Ovary (tissue), 7 donors: ENCODE measurements at regions not wholly inside any gene's neighbourhood (a gene's known extent, or its start where the extent isn't known, plus 50 kb on each side); places are given as distances from the start of the nearest gene placed in this dataset.

ENCODE experiments used
- DNase-seq, 5 donors: peaks; one replicate each; pipeline ENCODE4 v3.0.0-alpha.2; 2019 to 2020
- H3K27ac ChIP-seq, 2 donors: fragments of 200-600 bp; one replicate each; pipeline versions ENCODE4 v1.5.1 to v1.8.0; 2019 to 2022
- H3K27me3 ChIP-seq: fragments of 200-600 bp; one replicate; pipeline ENCODE4 v1.8.0; 2022
- H3K36me3 ChIP-seq: fragments of 200-600 bp; sonication (generic); one replicate; pipeline ENCODE4 v1.5.1; 2019
- H3K4me1 ChIP-seq: one replicate; pipeline ENCODE4 v1.8.1; 2013; ENCODE audit warnings: mild to moderate bottlenecking, moderate library complexity; ENCODE audit not compliant: insufficient read depth
- H3K4me3 ChIP-seq: fragments of 200-600 bp; sonication (generic); one replicate; pipeline ENCODE4 v1.5.1; 2017
- H3K9me3 ChIP-seq, 2 donors: fragments of 200-600 bp in 1 of 2; sonication (generic) in 1 of 2; one replicate each; pipeline versions ENCODE4 v1.5.1 to v1.8.1; 2013 to 2019; ENCODE audit warnings: mild to moderate bottlenecking in 1 of 2, moderate library complexity in 1 of 2
- CTCF ChIP-seq, 3 donors: fragments of 450-650 bp in 2 of 3; fragments of 200-600 bp in 1 of 3; IDR thresholded peaks; one replicate each; pipeline versions ENCODE4 v1.5.1 to v1.8.0; 2016 to 2022; ENCODE audit warnings: antibody characterized with exemption in 3 of 3, mild to moderate bottlenecking in 1 of 3
- EP300 ChIP-seq: sonication (generic); formaldehyde crosslinking; IDR thresholded peaks from one replicate; pipeline ENCODE4 v1.6.1; 2017; ENCODE audit warnings: antibody characterized with exemption
- POLR2A ChIP-seq: fragments of 450-650 bp; IDR thresholded peaks from one replicate; pipeline ENCODE4 v1.6.1; 2017; ENCODE audit warnings: antibody characterized with exemption, mild to moderate bottlenecking, moderate library complexity
- WGBS, 3 donors: extraction: QIAGEN DNeasy Blood & Tissue Kit in 1 of 3; methylation state at CpG; one replicate each; pipeline versions ENCODE4 v1.1.5 to v1.1.7; 2013 to 2017; 5-methylcytosine and 5-hydroxymethylcytosine counted together
- intact Hi-C, 4 donors: fragments of 100-400 bp; cut with DNase I; formaldehyde crosslinking; loops; one replicate each; pipeline versions ENCODE4 v1.11.0 to v1.15.1; 2022 to 2023
- donor health status: DM: no; HTN: no; CAD: no; lungs with moderate emphysema.
- donor health status: DM: no; HTN: no; CAD: no.
- donor health status: Bipolar disorder and iron deficiency.
- donor health status: DM: no; HTN: no; CAD: no.
- donor health status: DM: yes; HTN: yes; CAD: no.

- Histone ChIP-seq H3K36me3 (no peaks in the 10 kb centered on the region), H3K4me1 (no peaks in the 10 kb centered on the region), H3K27ac (no peak overlapping the region), H3K27me3 (no peaks in the 10 kb centered on the region), H3K9me3 (no peaks in the 10 kb centered on the region), H3K4me3 (no peak overlapping the region)
- TF ChIP-seq CTCF (IDR thresholded peaks at IDR 0.05) (no peak), EP300 (no peak), POLR2A (no peak)
- WGBS, 3 donors = 59 to 75% (median 74%) methylated on average over 1 of the region's 1 CpG
- no peak for DNase-seq
- intact Hi-C loops = no loop called here
These were observed 696.8 kb upstream of the NCAM2 start for GRCh38 chr21:20301395-20301794.

GRCh38 chr21:20302084-20302483, 696.1 kb upstream of the NCAM2 start:
- Histone ChIP-seq H3K4me1 (no peaks in the 10 kb centered on the region), H3K36me3 (no peaks in the 10 kb centered on the region), H3K27ac (no peak overlapping the region), H3K9me3 (no peaks in the 10 kb centered on the region), H3K4me3 (no peak overlapping the region), H3K27me3 (no peaks in the 10 kb centered on the region)
- WGBS, 3 donors = 55 to 81% (median 80%) methylated on average over 6 of the region's 6 CpGs
- no peak for DNase-seq
- TF ChIP-seq POLR2A (no peak), EP300 (no peak), CTCF (IDR thresholded peaks at IDR 0.05) (no peak)
- intact Hi-C loops = no loop called here

GRCh38 chr21:20306836-20307235, 691.4 kb upstream of the NCAM2 start:
- intact Hi-C loops = no loop called here
- TF ChIP-seq CTCF (IDR thresholded peaks at IDR 0.05) = no peak
- TF ChIP-seq POLR2A = no peak
- no peak for TF ChIP-seq EP300
- DNase-seq = no peak
- Histone ChIP-seq H3K4me3 (no peak overlapping the region), H3K4me1 (no peaks in the 10 kb centered on the region), H3K9me3 (no peaks in the 10 kb centered on the region), H3K36me3 (no peaks in the 10 kb centered on the region), H3K27ac (no peak overlapping the region), H3K27me3 (no peaks in the 10 kb centered on the region)
- 84 to 89% (median 88%) methylated on average over 3 of the region's 3 CpGs for WGBS, 3 donors

DNA sequence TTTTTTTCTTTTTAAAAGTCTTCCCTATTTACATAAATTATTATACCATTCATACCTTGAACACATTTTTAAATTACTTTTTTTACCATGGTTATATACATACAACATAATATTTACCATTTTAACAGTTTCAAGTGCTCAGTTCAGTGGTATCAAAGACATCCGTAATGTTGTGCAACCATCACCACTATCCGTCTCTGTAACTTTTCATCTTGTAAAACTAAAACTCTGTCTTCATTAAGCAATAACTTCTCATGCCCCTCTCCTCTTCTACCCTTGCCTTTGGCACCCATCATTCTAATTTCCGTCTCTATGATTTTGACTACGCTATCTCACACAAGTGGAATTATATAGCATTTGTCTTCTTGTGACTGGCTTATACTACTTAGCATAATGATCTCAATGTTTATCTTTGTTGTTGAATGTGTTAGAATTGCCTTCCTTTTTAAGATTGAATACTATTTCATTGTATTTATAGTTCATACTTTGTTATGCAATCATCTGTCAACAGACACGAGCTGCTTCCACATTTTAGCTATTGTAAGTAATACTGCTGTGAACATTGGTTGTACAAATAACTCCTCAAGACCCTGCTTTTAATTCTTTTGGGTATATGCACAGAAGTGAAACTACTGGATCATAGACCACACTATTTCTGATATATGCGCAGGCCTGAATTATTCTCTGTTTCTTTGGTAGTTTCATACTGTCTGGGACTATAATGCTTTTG, 689.5 kb upstream of the NCAM2 start:
- Histone ChIP-seq H3K4me3 (no peak overlapping the region), H3K9me3 (no peaks in the 10 kb centered on the region), H3K27ac (no peak overlapping the region), H3K27me3 (no peaks in the 10 kb centered on the region), H3K36me3 (no peaks in the 10 kb centered on the region), H3K4me1 (no peaks in the 10 kb centered on the region)
- no peak for DNase-seq
- TF ChIP-seq POLR2A = no peak
- TF ChIP-seq CTCF (IDR thresholded peaks at IDR 0.05) = no peak
- no peak for TF ChIP-seq EP300
- 87 to 94% (median 90%) methylated on average over 6 of the region's 6 CpGs for WGBS, 3 donors
- intact Hi-C loops = no loop called here
